IMR-90 (cell line): ENCODE measurements at regions not wholly inside any gene's neighbourhood (a gene's known extent, or its start where the extent isn't known, plus 50 kb on each side); places are given as distances from the start of the nearest gene placed in this dataset.

Experiments used
- ATAC-seq: fragments of 200-7000 bp; cut with Tn5 transposase; 2 replicates; pipeline ENCODE4 v1.9.1; 2020; ENCODE audit warnings: low read depth, mild to moderate bottlenecking, moderate library complexity
- BruUV-seq: library from RNA; stranded (reverse); fragments of 400-500 nt; replicated peaks from 2 replicates; lab custom pipeline; 2021; lab: Mats Ljungman, UMichigan
- CTCF ChIA-PET: fragments of 300-600 bp; formaldehyde crosslinking; extraction: SDS; loops from one replicate; lab custom pipeline; 2021; ENCODE audit warnings: antibody characterized with exemption; lab: Yijun Ruan, JAX
- POLR2A ChIA-PET: fragments of 300-600 bp; sonication (Branson Sonifier 250); formaldehyde crosslinking; loops from one replicate; lab custom pipeline; 2022; ENCODE audit warnings: antibody characterized with exemption; ENCODE audit not compliant: unreplicated experiment; lab: Charles Lee
- DNase-seq: peaks from one replicate; pipeline ENCODE4 v3.0.0; 2013
- H2AFZ ChIP-seq: replicated peaks from 2 replicates; pipeline ENCODE3; 2013; ENCODE audit warnings: low read length, mild to moderate bottlenecking; ENCODE audit not compliant: poor library complexity
- H2AK5ac ChIP-seq: 2 replicates; pipeline ENCODE4 v1.6.1; 2013; ENCODE audit warnings: low read depth, low read length, inconsistent platforms
- H2AK9ac ChIP-seq: replicated peaks from 2 replicates; pipeline ENCODE3; 2013; ENCODE audit warnings: mild to moderate bottlenecking, low read depth, low read length, moderate library complexity; ENCODE audit not compliant: poor library complexity
- H2BK120ac ChIP-seq: 2 replicates; pipeline ENCODE4 v1.6.1; 2013; ENCODE audit warnings: low read depth, low read length, inconsistent platforms
- H2BK15ac ChIP-seq: 3 replicates; pipeline ENCODE4 v1.6.1; 2013; ENCODE audit warnings: low read depth, low read length, inconsistent platforms
- H2BK20ac ChIP-seq: 2 replicates; pipeline ENCODE4 v1.6.1; 2013; ENCODE audit warnings: low read depth, mild to moderate bottlenecking, inconsistent platforms, low read length, moderate library complexity
- H2BK5ac ChIP-seq: 2 replicates; pipeline ENCODE4 v1.6.1; 2013; ENCODE audit warnings: mild to moderate bottlenecking, low read depth, low read length, inconsistent platforms; ENCODE audit not compliant: poor library complexity, severe bottlenecking
- H3K14ac ChIP-seq: replicated peaks from 2 replicates; pipeline ENCODE4 v1.6.1; 2013; ENCODE audit warnings: low read depth, low read length, inconsistent platforms
- H3K18ac ChIP-seq: 2 replicates; pipeline ENCODE4 v1.6.1; 2013; ENCODE audit warnings: low read depth, low read length, control low read depth
- H3K23ac ChIP-seq: 2 replicates; pipeline ENCODE4 v1.6.1; 2013; ENCODE audit warnings: low read depth, low read length, inconsistent platforms
- H3K27ac ChIP-seq: 2 replicates; pipeline ENCODE4 v1.5.1; 2013; ENCODE audit warnings: mild to moderate bottlenecking, control low read depth, low read length; ENCODE audit not compliant: insufficient read depth
- H3K27me3 ChIP-seq: 2 replicates; pipeline ENCODE4 v1.6.1; 2013; ENCODE audit warnings: low read length; ENCODE audit not compliant: control insufficient read depth, insufficient read depth
- H3K36me3 ChIP-seq: 2 replicates; pipeline ENCODE4 v1.6.1; 2013; ENCODE audit warnings: low read length, mixed read lengths; ENCODE audit not compliant: control insufficient read depth, insufficient read depth
- H3K4ac ChIP-seq: 2 replicates; pipeline ENCODE4 v1.6.1; 2013; ENCODE audit warnings: low read depth, low read length, inconsistent platforms
- H3K4me1 ChIP-seq: 2 replicates; pipeline ENCODE4 v1.6.1; 2013; ENCODE audit warnings: low read length, mixed read lengths; ENCODE audit not compliant: control insufficient read depth, insufficient read depth
- H3K4me2 ChIP-seq: 2 replicates; pipeline ENCODE4 v1.6.1; 2013; ENCODE audit warnings: low read depth, mild to moderate bottlenecking, control low read depth, low read length, moderate library complexity
- H3K4me3 ChIP-seq: 2 replicates; pipeline ENCODE4 v1.5.1; 2013; ENCODE audit warnings: low read depth, mild to moderate bottlenecking, control low read depth, low read length, moderate library complexity; ENCODE audit not compliant: insufficient read depth
- H3K56ac ChIP-seq: 2 replicates; pipeline ENCODE4 v1.6.1; 2013; ENCODE audit warnings: low read length, inconsistent platforms; ENCODE audit not compliant: insufficient read depth; ENCODE audit errors: extremely low read depth
- H3K79me1 ChIP-seq, 2 experiments: 2 replicates each; pipeline ENCODE4 v1.6.1; 2013; ENCODE audit warnings: low read length in 2 of 2, inconsistent platforms in 1 of 2, low read depth in 1 of 2
- H3K9ac ChIP-seq: 2 replicates; pipeline ENCODE4 v1.6.1; 2013; ENCODE audit warnings: low read depth, low read length, control low read depth
- H3K9me1 ChIP-seq: 2 replicates; pipeline ENCODE4 v1.6.1; 2013; ENCODE audit warnings: low read length, inconsistent platforms; ENCODE audit not compliant: insufficient read depth
- H3K9me3 ChIP-seq: 2 replicates; pipeline ENCODE4 v1.6.1; 2013; ENCODE audit warnings: low read length; ENCODE audit not compliant: control insufficient read depth, insufficient read depth
- H4K20me1 ChIP-seq: 2 replicates; pipeline ENCODE4 v1.6.1; 2013; ENCODE audit warnings: low read length, inconsistent platforms; ENCODE audit not compliant: insufficient read depth
- H4K5ac ChIP-seq: 2 replicates; pipeline ENCODE4 v1.6.1; 2013; ENCODE audit warnings: mild to moderate bottlenecking, low read depth, low read length, control low read depth
- H4K8ac ChIP-seq, 2 experiments: 2 replicates each; pipeline ENCODE4 v1.6.1; 2013; ENCODE audit warnings: low read depth in 2 of 2, low read length in 2 of 2, control low read depth in 1 of 2, inconsistent platforms in 1 of 2
- H4K91ac ChIP-seq: 2 replicates; pipeline ENCODE4 v1.6.1; 2013; ENCODE audit warnings: low read depth, low read length, inconsistent platforms; ENCODE audit not compliant: insufficient read depth
- BHLHE40 ChIP-seq: fragments of 150-350 bp; IDR thresholded peaks from 2 replicates; pipeline ENCODE4 v1.6.1; 2016; ENCODE audit warnings: mild to moderate bottlenecking, low read depth, low read length
- CEBPB ChIP-seq: IDR thresholded peaks from 2 replicates; pipeline ENCODE4 v1.6.1; 2012; ENCODE audit warnings: low read depth, low read length, improper control_type of control experiment
- MAZ ChIP-seq: IDR thresholded peaks from 2 replicates; pipeline ENCODE4 v1.6.1; 2012; ENCODE audit warnings: low read depth, mild to moderate bottlenecking, low read length, improper control_type of control experiment, moderate library complexity, borderline replicate concordance
- RAD21 ChIP-seq: IDR thresholded peaks from 2 replicates; pipeline ENCODE4 v1.6.1; 2012; ENCODE audit warnings: low read length, improper control_type of control experiment
- WGBS, 2 experiments: methylation state at CpG; one replicate each; pipeline versions ENCODE4 v1.1.5 to v1.1.7; 2013; ENCODE audit warnings: missing lambda C conversion rate in 2 of 2; ENCODE audit not compliant: insufficient read length in 1 of 2; ENCODE audit errors: extremely low coverage in 2 of 2; 5-methylcytosine and 5-hydroxymethylcytosine counted together
- dilution Hi-C: fragments of 300-500 bp; cut with HindIII; formaldehyde crosslinking; loops from one replicate; pipeline ENCODE4 v1.14.3; 2018; ENCODE audit warnings: low sequenced_read_pairs; ENCODE audit not compliant: unreplicated experiment
- in situ Hi-C: fragments of 300-500 bp; cut with MboI; formaldehyde crosslinking; loops from 3 replicates; pipeline ENCODE4 v1.14.3; 2019; ENCODE audit warnings: low sequenced_read_pairs, inconsistent platforms, mixed read lengths
- intact Hi-C: fragments of 100-400 bp; cut with micrococcal nuclease; formaldehyde crosslinking; loops from 2 replicates; pipeline ENCODE4 v1.10.0; 2022

DNA sequence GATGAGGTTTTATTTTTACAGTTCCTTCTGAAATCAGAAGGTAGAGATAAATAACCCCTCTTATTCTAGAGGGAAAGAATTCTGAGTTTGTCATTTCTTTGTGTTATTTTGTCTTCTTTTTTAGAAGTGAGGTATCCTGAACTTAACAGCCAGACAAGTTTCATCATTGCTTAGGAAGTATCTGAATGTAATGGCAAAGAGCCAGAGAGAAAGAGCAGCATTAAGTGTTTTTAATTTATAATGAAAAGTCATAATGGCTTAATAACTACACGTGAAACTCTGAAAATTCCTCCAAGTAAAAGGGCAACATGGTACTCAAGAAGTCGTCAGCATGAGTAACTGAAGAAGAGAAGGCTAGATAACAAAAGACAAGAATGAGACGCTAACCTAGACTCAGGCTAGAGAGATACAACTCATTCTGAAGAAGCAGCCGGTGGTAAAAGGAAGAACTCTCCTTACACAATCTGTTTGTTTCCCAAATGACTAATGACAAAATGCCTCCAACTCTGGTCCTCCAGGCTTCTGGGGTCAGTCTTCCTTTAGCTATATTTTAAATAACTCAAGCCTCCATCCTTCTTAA is 116.2 kb upstream of the NECTIN3 start:
- TF ChIP-seq BHLHE40 (no peak), MAZ (no peak), CEBPB (peak; percentile 26; the same call in 1 of the 2 replicates), RAD21 (no peak)
- H3K23ac ChIP-seq = no peak overlapping the region
- no peak overlapping the region for H3K4ac ChIP-seq
- H3K9me1 ChIP-seq = no peaks in the 10 kb centered on the region
- peaks cover 7% of the 10 kb centered on the region for H3K9me3 ChIP-seq
- H4K20me1 ChIP-seq = no peaks in the 10 kb centered on the region
- intact Hi-C loops = no loop called here
- H3K14ac ChIP-seq = peak overlapping the region; percentile 22; the same call in 1 of the 2 replicates
- H3K56ac ChIP-seq = no peak overlapping the region
- H4K8ac ChIP-seq = no peak overlapping the region
- ChIA-PET POLR2A (no interaction called here), CTCF (interaction anchor here (0.7 kb wide), 1 partner anchor 932 kb away, joined by 3 read pairs; no protein-coding TSS in a partner anchor)
- dilution Hi-C loops = no loop called here
- BruUV-seq = no TSS peak
- WGBS, 2 experiments = 60% methylated on average over 1 of the region's 4 CpGs; no CpG with 5 or more reads in 1 of the 2 experiments
- H3K27ac ChIP-seq = no peak overlapping the region
- in situ Hi-C loops = no loop called here
- H2BK5ac ChIP-seq = peak overlapping the region; percentile 21
- H3K18ac ChIP-seq = peak overlapping the region; percentile 1; the same call in 1 of the 2 replicates
- peak overlapping the region; percentile 64; the same call in 1 of the 2 replicates for H3K4me2 ChIP-seq
- DNase-seq (peak; percentile 54), ATAC-seq (peak; percentile 73)
- no peak overlapping the region for H2AFZ ChIP-seq
- H4K5ac ChIP-seq = no peak overlapping the region
- H4K91ac ChIP-seq = no peak overlapping the region
- no peaks in the 10 kb centered on the region for H3K79me1 ChIP-seq
- no peak overlapping the region for H2AK5ac ChIP-seq
- peak overlapping the region; percentile 35; the same call in 1 of the 2 replicates for H2BK120ac ChIP-seq
- H2BK15ac ChIP-seq = no peak overlapping the region
- H3K36me3 ChIP-seq = no peaks in the 10 kb centered on the region
- no peak overlapping the region for H2AK9ac ChIP-seq
- H3K27me3 ChIP-seq = no peaks in the 10 kb centered on the region
- H2BK20ac ChIP-seq = peak overlapping the region; percentile 72; the same call in 1 of the 2 replicates
- peaks cover 3% of the 10 kb centered on the region; the same call in 1 of the 2 replicates for H3K4me1 ChIP-seq
- no peak overlapping the region for H3K9ac ChIP-seq
- no peak overlapping the region for H3K4me3 ChIP-seq
